K562 (cell line): ENCODE measurements at regions not wholly inside any gene's neighbourhood (a gene's known extent, or its start where the extent isn't known, plus 50 kb on each side); places are given as distances from the start of the nearest gene placed in this dataset.

Experiments
- KHSRP ChIP-seq: fragments of 450-650 bp; IDR thresholded peaks from 2 replicates; pipeline ENCODE4 v1.6.1; 2017
- LEF1 ChIP-seq: fragments of 450-650 bp; IDR thresholded peaks from 2 replicates; pipeline ENCODE4 v1.6.1; 2016; ENCODE audit warnings: mild to moderate bottlenecking
- MCM2 ChIP-seq: fragments of 450-650 bp; IDR thresholded peaks from 2 replicates; pipeline ENCODE4 v1.6.1; 2017; ENCODE audit warnings: low read depth, mild to moderate bottlenecking
- MECOM ChIP-seq: fragments of 250-450 bp; sonication (Bioruptor Pico); IDR thresholded peaks from 2 replicates; pipeline ENCODE4 v1.8.0; 2022; ENCODE audit warnings: inconsistent platforms
- NUFIP1 ChIP-seq: fragments of 450-650 bp; IDR thresholded peaks from 2 replicates; pipeline ENCODE4 v1.6.1; 2018; ENCODE audit not compliant: partially characterized antibody
- PHB ChIP-seq: fragments of 250-450 bp; sonication (Bioruptor Pico); IDR thresholded peaks from 2 replicates; pipeline ENCODE4 v1.5.0; 2021
- PTRF ChIP-seq: fragments of 450-650 bp; IDR thresholded peaks from 2 replicates; pipeline ENCODE4 v1.6.1; 2016; ENCODE audit warnings: mild to moderate bottlenecking, missing genetic modification characterization, missing compliant biosample characterization
- TBL1XR1 ChIP-seq, 2 experiments: IDR thresholded peaks; 2 replicates each; pipeline ENCODE4 v1.6.1; 2012; ENCODE audit warnings: improper control_type of control experiment in 2 of 2, low read length in 2 of 2, mild to moderate bottlenecking in 1 of 2
- TRIM28 ChIP-seq: fragments of 450-650 bp; IDR thresholded peaks from 2 replicates; pipeline ENCODE4 v1.6.1; 2017
- U2AF2 ChIP-seq: fragments of 200-400 bp; formaldehyde crosslinking; optimal IDR thresholded peaks from 2 replicates; pipeline ENCODE3; 2017; ENCODE audit warnings: low read depth, mild to moderate bottlenecking, low read length
- YBX1 ChIP-seq: fragments of 450-650 bp; IDR thresholded peaks from 2 replicates; pipeline ENCODE4 v1.7.1; 2016; ENCODE audit warnings: mild to moderate bottlenecking
- ZBED1 ChIP-seq: IDR thresholded peaks from 2 replicates; pipeline ENCODE4 v1.6.1; 2014
- ZEB2 ChIP-seq: fragments of 450-650 bp; IDR thresholded peaks from 2 replicates; pipeline ENCODE4 v1.6.1; 2016
- ZFP30 ChIP-seq: fragments of 250-450 bp; sonication (Bioruptor Pico); IDR thresholded peaks from 2 replicates; pipeline ENCODE4 v1.8.0; 2022; ENCODE audit warnings: moderate library complexity, mild to moderate bottlenecking, inconsistent platforms, borderline replicate concordance
- TF ChIP-seq, protein P1 (sequence below): fragments of 450-650 bp; IDR thresholded peaks from 2 replicates; pipeline ENCODE4 v1.6.1; 2016; ENCODE audit warnings: low read depth, mild to moderate bottlenecking, moderate library complexity
- TF ChIP-seq, protein P2 (sequence below): sonication (generic); formaldehyde crosslinking; IDR thresholded peaks from 2 replicates; pipeline ENCODE4 v1.8.0; 2022; ENCODE audit warnings: mild to moderate bottlenecking, missing genetic modification reagents
- TF ChIP-seq, protein P3 (sequence below): fragments of 450-650 bp; IDR thresholded peaks from 2 replicates; pipeline ENCODE4 v1.6.1; 2017; ENCODE audit warnings: mild to moderate bottlenecking, moderate library complexity
- TF ChIP-seq, protein P4 (sequence below): fragments of 450-650 bp; formaldehyde crosslinking; conservative IDR thresholded peaks from 2 replicates; pipeline ENCODE4 v1.4.0; 2022; ENCODE audit warnings: mild to moderate bottlenecking, missing genetic modification characterization
- TF ChIP-seq, protein P5 (sequence below): fragments of 250-450 bp; sonication (Bioruptor Pico); IDR thresholded peaks from 2 replicates; pipeline ENCODE4 v1.8.0; 2022; ENCODE audit warnings: inconsistent platforms, mild to moderate bottlenecking, moderate library complexity, borderline replicate concordance
- TF ChIP-seq, protein P6 (sequence below): fragments of 450-650 bp; IDR thresholded peaks from 2 replicates; pipeline ENCODE4 v1.6.1; 2018; ENCODE audit warnings: mild to moderate bottlenecking, low read depth; ENCODE audit not compliant: partially characterized antibody

DNA sequence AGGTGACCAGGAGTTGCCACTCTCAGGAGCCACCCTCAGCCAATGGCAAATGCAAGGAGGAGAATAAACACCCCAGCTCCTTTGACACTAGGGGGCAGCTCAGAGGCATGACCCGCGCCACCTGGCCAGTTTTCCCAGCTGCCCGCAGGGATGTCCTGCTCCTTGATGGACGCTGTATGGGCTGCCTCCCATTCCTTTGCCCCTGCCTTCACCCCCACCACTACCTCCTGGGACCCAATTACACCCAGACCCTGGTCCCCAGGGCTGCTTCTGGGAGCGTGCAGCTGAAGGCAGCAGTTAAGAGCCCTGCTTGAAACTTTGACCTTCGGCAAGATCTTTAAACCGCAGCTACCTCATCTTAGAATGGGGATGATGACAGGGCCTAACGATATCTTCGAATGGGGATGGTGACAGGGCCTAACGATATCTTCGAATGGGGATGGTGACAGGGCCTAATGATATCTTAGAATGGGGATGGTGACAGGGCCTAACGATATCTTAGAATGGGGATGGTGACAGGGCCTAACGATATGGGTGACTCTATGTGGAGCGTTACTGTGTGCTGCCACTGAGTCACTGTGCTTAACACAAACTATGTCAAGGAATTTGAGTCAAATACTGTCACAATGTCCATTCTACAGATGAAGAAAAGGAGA is 163.0 kb upstream of the KAZN start (continued):
- no peak for TF ChIP-seq YBX1
- TF ChIP-seq, protein P1, sequence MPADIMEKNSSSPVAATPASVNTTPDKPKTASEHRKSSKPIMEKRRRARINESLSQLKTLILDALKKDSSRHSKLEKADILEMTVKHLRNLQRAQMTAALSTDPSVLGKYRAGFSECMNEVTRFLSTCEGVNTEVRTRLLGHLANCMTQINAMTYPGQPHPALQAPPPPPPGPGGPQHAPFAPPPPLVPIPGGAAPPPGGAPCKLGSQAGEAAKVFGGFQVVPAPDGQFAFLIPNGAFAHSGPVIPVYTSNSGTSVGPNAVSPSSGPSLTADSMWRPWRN: peak; percentile 43; the same call in 1 of the 2 replicates
- TF ChIP-seq ZFP30 (CRISPR knock-in tag): no peak
- TF ChIP-seq, protein P2, sequence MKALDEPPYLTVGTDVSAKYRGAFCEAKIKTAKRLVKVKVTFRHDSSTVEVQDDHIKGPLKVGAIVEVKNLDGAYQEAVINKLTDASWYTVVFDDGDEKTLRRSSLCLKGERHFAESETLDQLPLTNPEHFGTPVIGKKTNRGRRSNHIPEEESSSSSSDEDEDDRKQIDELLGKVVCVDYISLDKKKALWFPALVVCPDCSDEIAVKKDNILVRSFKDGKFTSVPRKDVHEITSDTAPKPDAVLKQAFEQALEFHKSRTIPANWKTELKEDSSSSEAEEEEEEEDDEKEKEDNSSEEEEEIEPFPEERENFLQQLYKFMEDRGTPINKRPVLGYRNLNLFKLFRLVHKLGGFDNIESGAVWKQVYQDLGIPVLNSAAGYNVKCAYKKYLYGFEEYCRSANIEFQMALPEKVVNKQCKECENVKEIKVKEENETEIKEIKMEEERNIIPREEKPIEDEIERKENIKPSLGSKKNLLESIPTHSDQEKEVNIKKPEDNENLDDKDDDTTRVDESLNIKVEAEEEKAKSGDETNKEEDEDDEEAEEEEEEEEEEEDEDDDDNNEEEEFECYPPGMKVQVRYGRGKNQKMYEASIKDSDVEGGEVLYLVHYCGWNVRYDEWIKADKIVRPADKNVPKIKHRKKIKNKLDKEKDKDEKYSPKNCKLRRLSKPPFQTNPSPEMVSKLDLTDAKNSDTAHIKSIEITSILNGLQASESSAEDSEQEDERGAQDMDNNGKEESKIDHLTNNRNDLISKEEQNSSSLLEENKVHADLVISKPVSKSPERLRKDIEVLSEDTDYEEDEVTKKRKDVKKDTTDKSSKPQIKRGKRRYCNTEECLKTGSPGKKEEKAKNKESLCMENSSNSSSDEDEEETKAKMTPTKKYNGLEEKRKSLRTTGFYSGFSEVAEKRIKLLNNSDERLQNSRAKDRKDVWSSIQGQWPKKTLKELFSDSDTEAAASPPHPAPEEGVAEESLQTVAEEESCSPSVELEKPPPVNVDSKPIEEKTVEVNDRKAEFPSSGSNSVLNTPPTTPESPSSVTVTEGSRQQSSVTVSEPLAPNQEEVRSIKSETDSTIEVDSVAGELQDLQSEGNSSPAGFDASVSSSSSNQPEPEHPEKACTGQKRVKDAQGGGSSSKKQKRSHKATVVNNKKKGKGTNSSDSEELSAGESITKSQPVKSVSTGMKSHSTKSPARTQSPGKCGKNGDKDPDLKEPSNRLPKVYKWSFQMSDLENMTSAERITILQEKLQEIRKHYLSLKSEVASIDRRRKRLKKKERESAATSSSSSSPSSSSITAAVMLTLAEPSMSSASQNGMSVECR (CRISPR knock-in tag): no peak
- TF ChIP-seq U2AF2: no peak
- TF ChIP-seq LEF1: peak; percentile 19; the same call in 1 of the 2 replicates
- TF ChIP-seq, protein P3, sequence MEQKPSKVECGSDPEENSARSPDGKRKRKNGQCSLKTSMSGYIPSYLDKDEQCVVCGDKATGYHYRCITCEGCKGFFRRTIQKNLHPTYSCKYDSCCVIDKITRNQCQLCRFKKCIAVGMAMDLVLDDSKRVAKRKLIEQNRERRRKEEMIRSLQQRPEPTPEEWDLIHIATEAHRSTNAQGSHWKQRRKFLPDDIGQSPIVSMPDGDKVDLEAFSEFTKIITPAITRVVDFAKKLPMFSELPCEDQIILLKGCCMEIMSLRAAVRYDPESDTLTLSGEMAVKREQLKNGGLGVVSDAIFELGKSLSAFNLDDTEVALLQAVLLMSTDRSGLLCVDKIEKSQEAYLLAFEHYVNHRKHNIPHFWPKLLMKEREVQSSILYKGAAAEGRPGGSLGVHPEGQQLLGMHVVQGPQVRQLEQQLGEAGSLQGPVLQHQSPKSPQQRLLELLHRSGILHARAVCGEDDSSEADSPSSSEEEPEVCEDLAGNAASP: no peak
- TF ChIP-seq, protein P4, sequence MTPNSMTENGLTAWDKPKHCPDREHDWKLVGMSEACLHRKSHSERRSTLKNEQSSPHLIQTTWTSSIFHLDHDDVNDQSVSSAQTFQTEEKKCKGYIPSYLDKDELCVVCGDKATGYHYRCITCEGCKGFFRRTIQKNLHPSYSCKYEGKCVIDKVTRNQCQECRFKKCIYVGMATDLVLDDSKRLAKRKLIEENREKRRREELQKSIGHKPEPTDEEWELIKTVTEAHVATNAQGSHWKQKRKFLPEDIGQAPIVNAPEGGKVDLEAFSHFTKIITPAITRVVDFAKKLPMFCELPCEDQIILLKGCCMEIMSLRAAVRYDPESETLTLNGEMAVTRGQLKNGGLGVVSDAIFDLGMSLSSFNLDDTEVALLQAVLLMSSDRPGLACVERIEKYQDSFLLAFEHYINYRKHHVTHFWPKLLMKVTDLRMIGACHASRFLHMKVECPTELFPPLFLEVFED: peak; percentile 67; the same call in 1 of the 2 replicates
- TF ChIP-seq MECOM (CRISPR knock-in tag): no peak
- TF ChIP-seq TRIM28: peak; percentile 81; the same call in 1 of the 2 replicates
- TF ChIP-seq, protein P5, sequence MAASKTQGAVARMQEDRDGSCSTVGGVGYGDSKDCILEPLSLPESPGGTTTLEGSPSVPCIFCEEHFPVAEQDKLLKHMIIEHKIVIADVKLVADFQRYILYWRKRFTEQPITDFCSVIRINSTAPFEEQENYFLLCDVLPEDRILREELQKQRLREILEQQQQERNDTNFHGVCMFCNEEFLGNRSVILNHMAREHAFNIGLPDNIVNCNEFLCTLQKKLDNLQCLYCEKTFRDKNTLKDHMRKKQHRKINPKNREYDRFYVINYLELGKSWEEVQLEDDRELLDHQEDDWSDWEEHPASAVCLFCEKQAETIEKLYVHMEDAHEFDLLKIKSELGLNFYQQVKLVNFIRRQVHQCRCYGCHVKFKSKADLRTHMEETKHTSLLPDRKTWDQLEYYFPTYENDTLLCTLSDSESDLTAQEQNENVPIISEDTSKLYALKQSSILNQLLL: no peak
- TF ChIP-seq ZEB2: peak; percentile 54; the same call in 1 of the 2 replicates
- TF ChIP-seq MCM2: no peak
- TF ChIP-seq PTRF (tag): no peak
- TF ChIP-seq PHB (CRISPR knock-in tag): no peak
- TF ChIP-seq NUFIP1: no peak
- TF ChIP-seq ZBED1: peak; percentile 99
- TF ChIP-seq TBL1XR1 (IDR thresholded peaks at IDR 0.05; ENCODE audit: low read length in 2 of 2): peak; percentile 16 to 39; a peak in 1 of 4 replicates
- no peak for TF ChIP-seq KHSRP
- TF ChIP-seq, protein P6, sequence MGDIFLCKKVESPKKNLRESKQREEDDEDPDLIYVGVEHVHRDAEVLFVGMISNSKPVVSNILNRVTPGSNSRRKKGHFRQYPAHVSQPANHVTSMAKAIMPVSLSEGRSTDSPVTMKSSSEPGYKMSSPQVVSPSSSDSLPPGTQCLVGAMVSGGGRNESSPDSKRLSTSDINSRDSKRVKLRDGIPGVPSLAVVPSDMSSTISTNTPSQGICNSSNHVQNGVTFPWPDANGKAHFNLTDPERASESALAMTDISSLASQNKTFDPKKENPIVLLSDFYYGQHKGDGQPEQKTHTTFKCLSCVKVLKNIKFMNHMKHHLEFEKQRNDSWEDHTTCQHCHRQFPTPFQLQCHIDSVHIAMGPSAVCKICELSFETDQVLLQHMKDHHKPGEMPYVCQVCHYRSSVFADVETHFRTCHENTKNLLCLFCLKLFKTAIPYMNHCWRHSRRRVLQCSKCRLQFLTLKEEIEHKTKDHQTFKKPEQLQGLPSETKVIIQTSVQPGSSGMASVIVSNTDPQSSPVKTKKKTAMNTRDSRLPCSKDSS: no peak
